SK-N-SH (cell line): ENCODE measurements at regions not wholly inside any gene's neighbourhood (a gene's known extent, or its start where the extent isn't known, plus 50 kb on each side); places are given as distances from the start of the nearest gene placed in this dataset.

Source experiments
- CTCF ChIP-seq: fragments of 200-600 bp; sonication (generic); IDR thresholded peaks from 2 replicates; pipeline ENCODE4 v1.6.1; 2017; ENCODE audit warnings: antibody characterized with exemption, mild to moderate bottlenecking, moderate library complexity
- GABPA ChIP-seq: IDR thresholded peaks from 2 replicates; pipeline ENCODE4 v1.4.0; 2012; ENCODE audit warnings: low read depth, mild to moderate bottlenecking
- JUND ChIP-seq: IDR thresholded peaks from 2 replicates; pipeline ENCODE4 v1.4.0; 2012
- MXI1 ChIP-seq: IDR thresholded peaks from 2 replicates; pipeline ENCODE4 v1.6.1; 2012; ENCODE audit warnings: mild to moderate bottlenecking, low read depth, low read length, improper control_type of control experiment
- POLR2AphosphoS5 ChIP-seq: IDR thresholded peaks from 2 replicates; pipeline ENCODE4 v1.6.1; 2012; ENCODE audit warnings: low read depth, low read length
- REST ChIP-seq: IDR thresholded peaks from 2 replicates; pipeline ENCODE4 v1.6.1; 2012; ENCODE audit warnings: mild to moderate bottlenecking, low read depth, low read length, moderate library complexity
- RXRA ChIP-seq: IDR thresholded peaks from 2 replicates; pipeline ENCODE4 v1.4.0; 2012; ENCODE audit warnings: low read depth, mild to moderate bottlenecking, borderline replicate concordance
- TAF1 ChIP-seq: IDR thresholded peaks from 2 replicates; pipeline ENCODE4 v1.6.1; 2012; ENCODE audit warnings: low read depth, mild to moderate bottlenecking, low read length, moderate library complexity, borderline replicate concordance
- TCF12 ChIP-seq: IDR thresholded peaks from 2 replicates; pipeline ENCODE4 v1.4.0; 2012
- USF1 ChIP-seq: IDR thresholded peaks from 2 replicates; pipeline ENCODE4 v1.4.0; 2012; ENCODE audit warnings: low read depth, borderline replicate concordance

- no peak for TF ChIP-seq CTCF
- TF ChIP-seq GABPA = no peak
- no peak for TF ChIP-seq REST
- no peak for TF ChIP-seq JUND
- TF ChIP-seq TCF12 = no peak
- TF ChIP-seq USF1 = no peak
- no peak for TF ChIP-seq MXI1
- no peak for TF ChIP-seq POLR2AphosphoS5
- no peak for TF ChIP-seq TAF1
- TF ChIP-seq RXRA = no peak
Measured at GRCh38 chr10:4450169-4450568, 375.8 kb upstream of the AKR1E2 start.
